Adrenal gland (tissue), 5 donors: ENCODE measurements at regions not wholly inside any gene's neighbourhood (a gene's known extent, or its start where the extent isn't known, plus 50 kb on each side); places are given as distances from the start of the nearest gene placed in this dataset.

Source experiments
- POLR2A ChIP-seq, 2 donors: fragments of 450-650 bp; IDR thresholded peaks; one replicate each; pipeline ENCODE4 v1.6.1; 2017; ENCODE audit warnings: antibody characterized with exemption in 2 of 2, mild to moderate bottlenecking in 2 of 2, moderate library complexity in 1 of 2
- TF ChIP-seq, protein P1 (sequence below), 6 experiments: fragments of 450-650 bp in 4 of 6; fragments of 200-600 bp in 2 of 6; sonication (generic) in 1 of 6; IDR thresholded peaks; 1 replicate in 5 of 6; 2 replicates in 1 of 6; pipeline versions ENCODE4 v1.5.1 to v1.8.0; 2016 to 2021; ENCODE audit warnings: antibody characterized with exemption in 6 of 6, mild to moderate bottlenecking in 2 of 6, moderate library complexity in 1 of 6
- donor health status: DM: no; HTN: no; CAD: no.

DNA sequence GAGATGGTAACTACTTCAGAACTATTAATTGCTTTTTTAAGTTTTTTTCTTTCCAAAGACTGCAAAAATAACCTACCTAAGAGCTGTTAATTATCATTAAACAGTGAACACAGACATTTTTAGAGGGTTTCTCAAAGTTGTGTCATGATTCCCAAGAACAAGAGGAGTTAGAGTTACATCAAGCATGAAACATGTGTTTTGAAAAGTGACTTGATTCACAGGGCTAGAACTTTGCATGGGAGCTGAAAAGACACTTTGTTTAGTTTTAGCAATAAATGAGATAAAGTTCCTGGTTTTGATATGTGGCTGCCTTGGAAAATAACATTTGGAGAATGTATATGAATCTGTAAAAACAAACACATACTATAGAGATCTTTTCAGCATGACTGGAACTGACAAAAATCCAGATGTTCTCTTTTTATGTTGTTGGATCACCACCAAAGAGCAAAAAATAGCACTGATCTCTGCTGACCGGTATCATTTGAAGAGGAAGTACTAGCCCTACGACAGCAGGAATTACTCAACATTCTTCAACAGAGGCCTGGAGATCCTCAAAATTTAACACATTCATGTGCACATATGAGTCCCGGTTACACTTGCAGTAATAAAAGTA, 173.0 kb upstream of the PCDH18 start:
- no peak for TF ChIP-seq POLR2A (IDR thresholded peaks at IDR 0.05)
- TF ChIP-seq, protein P1, sequence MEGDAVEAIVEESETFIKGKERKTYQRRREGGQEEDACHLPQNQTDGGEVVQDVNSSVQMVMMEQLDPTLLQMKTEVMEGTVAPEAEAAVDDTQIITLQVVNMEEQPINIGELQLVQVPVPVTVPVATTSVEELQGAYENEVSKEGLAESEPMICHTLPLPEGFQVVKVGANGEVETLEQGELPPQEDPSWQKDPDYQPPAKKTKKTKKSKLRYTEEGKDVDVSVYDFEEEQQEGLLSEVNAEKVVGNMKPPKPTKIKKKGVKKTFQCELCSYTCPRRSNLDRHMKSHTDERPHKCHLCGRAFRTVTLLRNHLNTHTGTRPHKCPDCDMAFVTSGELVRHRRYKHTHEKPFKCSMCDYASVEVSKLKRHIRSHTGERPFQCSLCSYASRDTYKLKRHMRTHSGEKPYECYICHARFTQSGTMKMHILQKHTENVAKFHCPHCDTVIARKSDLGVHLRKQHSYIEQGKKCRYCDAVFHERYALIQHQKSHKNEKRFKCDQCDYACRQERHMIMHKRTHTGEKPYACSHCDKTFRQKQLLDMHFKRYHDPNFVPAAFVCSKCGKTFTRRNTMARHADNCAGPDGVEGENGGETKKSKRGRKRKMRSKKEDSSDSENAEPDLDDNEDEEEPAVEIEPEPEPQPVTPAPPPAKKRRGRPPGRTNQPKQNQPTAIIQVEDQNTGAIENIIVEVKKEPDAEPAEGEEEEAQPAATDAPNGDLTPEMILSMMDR (IDR thresholded peaks at IDR 0.05): no peak
